ENCODE measurements at regions not wholly inside any gene's neighbourhood (a gene's known extent, or its start where the extent isn't known, plus 50 kb on each side); places are given as distances from the start of the nearest gene placed in this dataset.

- TF ChIP-seq RARB (CRISPR knock-in tag; IDR thresholded peaks at IDR 0.05) (no peak), PATZ1 (CRISPR knock-in tag; IDR thresholded peaks at IDR 0.05; ENCODE audit: borderline replicate concordance) (no peak), CREB5 (CRISPR knock-in tag; IDR thresholded peaks at IDR 0.05; ENCODE audit: low read depth) (no peak), ESRRG (CRISPR knock-in tag; IDR thresholded peaks at IDR 0.05) (no peak), ZFP30 (CRISPR knock-in tag; IDR thresholded peaks at IDR 0.05) (no peak)
These were observed 150.2 kb upstream of the AGR3 start for GRCh38 chr7:17031906-17032551.

Measured in SK-N-SH treated with all-trans-retinoic acid at 6 μM for 48 hours (cell line).